ENCODE measurements at regions not wholly inside any gene's neighbourhood (a gene's known extent, or its start where the extent isn't known, plus 50 kb on each side); places are given as distances from the start of the nearest gene placed in this dataset.

DNA sequence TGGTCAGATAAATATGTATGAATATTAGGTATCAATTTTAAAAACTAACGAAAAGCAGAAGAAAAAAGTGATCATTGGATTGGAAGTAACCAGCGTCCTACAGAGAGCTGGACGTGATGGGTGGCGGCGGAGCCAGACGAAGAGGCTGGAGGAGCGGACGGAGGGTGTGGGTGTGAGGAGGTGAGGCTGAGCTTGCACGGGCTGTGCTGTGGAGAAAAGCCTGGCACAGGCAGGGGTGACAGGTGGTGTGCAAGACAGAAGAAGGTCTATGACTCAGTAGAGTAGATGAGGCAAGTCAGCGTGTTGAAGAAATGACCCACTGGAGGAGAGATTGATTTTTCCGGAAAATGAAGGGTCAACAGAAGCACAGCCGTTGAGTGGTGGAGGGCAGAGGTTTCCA lies 56.4 kb downstream of the FZD10 start:
- TF ChIP-seq EZH2 (optimal IDR thresholded peaks at IDR 0.05; ENCODE audit: low read depth, low read length) = no peak
- TF ChIP-seq, protein P1, sequence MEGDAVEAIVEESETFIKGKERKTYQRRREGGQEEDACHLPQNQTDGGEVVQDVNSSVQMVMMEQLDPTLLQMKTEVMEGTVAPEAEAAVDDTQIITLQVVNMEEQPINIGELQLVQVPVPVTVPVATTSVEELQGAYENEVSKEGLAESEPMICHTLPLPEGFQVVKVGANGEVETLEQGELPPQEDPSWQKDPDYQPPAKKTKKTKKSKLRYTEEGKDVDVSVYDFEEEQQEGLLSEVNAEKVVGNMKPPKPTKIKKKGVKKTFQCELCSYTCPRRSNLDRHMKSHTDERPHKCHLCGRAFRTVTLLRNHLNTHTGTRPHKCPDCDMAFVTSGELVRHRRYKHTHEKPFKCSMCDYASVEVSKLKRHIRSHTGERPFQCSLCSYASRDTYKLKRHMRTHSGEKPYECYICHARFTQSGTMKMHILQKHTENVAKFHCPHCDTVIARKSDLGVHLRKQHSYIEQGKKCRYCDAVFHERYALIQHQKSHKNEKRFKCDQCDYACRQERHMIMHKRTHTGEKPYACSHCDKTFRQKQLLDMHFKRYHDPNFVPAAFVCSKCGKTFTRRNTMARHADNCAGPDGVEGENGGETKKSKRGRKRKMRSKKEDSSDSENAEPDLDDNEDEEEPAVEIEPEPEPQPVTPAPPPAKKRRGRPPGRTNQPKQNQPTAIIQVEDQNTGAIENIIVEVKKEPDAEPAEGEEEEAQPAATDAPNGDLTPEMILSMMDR (IDR thresholded peaks at IDR 0.05; ENCODE audit: low read length) = no peak
- no peak for TF ChIP-seq EZH2phosphoT487 (IDR thresholded peaks at IDR 0.05; ENCODE audit: low read length)

All from MM.1S (cell line).